Calu3 (cell line): ENCODE measurements at regions not wholly inside any gene's neighbourhood (a gene's known extent, or its start where the extent isn't known, plus 50 kb on each side); places are given as distances from the start of the nearest gene placed in this dataset.
"Not testable (repeated sequence)": the region's sequence is repeated elsewhere in the genome, so short reads cannot be mapped to it uniquely, and the experiment has no call there.

Source experiments
- BruUV-seq: library from RNA; stranded (reverse); fragments of 400-500 nt; replicated peaks from 2 replicates; lab custom pipeline; 2021; lab: Mats Ljungman, UMichigan
- CTCF ChIA-PET: fragments of 300-600 bp; sonication (Branson Sonifier 250); formaldehyde crosslinking; loops from one replicate; lab custom pipeline; 2022; ENCODE audit warnings: antibody characterized with exemption; lab: Charles Lee
- DNase-seq: peaks from one replicate; pipeline ENCODE4 v3.0.0; 2022
- H3K27ac Mint-ChIP-seq: one replicate; pipeline ENCODE4 v1.8.0; 2022; ENCODE audit warnings: mixed read lengths; ENCODE audit not compliant: unreplicated experiment
- H3K27me3 Mint-ChIP-seq: one replicate; pipeline ENCODE4 v1.8.0; 2022; ENCODE audit warnings: mixed read lengths; ENCODE audit not compliant: unreplicated experiment
- H3K36me3 Mint-ChIP-seq: one replicate; pipeline ENCODE4 v1.8.0; 2022; ENCODE audit warnings: mild to moderate bottlenecking, moderate library complexity, mixed read lengths; ENCODE audit not compliant: insufficient read depth, unreplicated experiment
- H3K4me1 Mint-ChIP-seq: one replicate; pipeline ENCODE4 v1.8.0; 2022; ENCODE audit warnings: mild to moderate bottlenecking, low read depth, mixed read lengths; ENCODE audit not compliant: unreplicated experiment
- H3K4me3 Mint-ChIP-seq: one replicate; pipeline ENCODE4 v1.8.0; 2022; ENCODE audit warnings: mild to moderate bottlenecking, low read depth, moderate library complexity, mixed read lengths; ENCODE audit not compliant: unreplicated experiment
- H3K9me3 Mint-ChIP-seq: one replicate; pipeline ENCODE4 v1.8.0; 2022; ENCODE audit warnings: low read depth, mixed read lengths; ENCODE audit not compliant: unreplicated experiment
- intact Hi-C: fragments of 100-400 bp; cut with micrococcal nuclease; formaldehyde crosslinking; loops from one replicate; pipeline ENCODE4 v1.10.0; 2022; ENCODE audit not compliant: unreplicated experiment
- TF ChIP-seq, protein P1 (sequence below): fragments of 200-600 bp; IDR thresholded peaks from one replicate; pipeline ENCODE4 v1.8.0; 2022; ENCODE audit warnings: antibody characterized with exemption; ENCODE audit not compliant: unreplicated experiment

DNA sequence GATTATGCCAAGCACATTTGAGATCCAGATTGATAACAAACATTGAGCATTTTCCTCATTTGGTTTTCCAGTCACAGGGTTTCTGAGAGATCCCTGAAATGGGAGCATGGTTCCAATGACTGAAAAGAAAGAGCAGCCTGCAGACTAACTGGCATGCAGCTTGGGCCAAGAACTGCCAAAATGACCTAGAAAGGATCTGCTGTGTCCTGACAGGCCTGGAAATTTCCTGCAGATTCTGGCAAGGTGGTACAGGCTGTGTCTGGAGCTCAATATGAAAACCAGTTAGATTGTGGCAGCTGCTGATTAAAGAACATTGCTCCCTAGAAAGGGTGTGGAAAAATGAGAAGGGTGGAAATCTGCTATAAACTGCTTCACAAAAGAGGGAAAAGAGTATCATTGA, 417.3 kb downstream of the IPO8 start:
- no TSS peak for BruUV-seq
- H3K36me3 Mint-ChIP-seq, result no peaks in the 10 kb centered on the region
- no peak overlapping the region for H3K27ac Mint-ChIP-seq
- H3K9me3 Mint-ChIP-seq, result peaks cover 2% of the 10 kb centered on the region
- intact Hi-C loops, result no loop called here
- DNase-seq, result no peak
- no peak overlapping the region for H3K4me3 Mint-ChIP-seq
- H3K27me3 Mint-ChIP-seq, result peaks cover 57% of the 10 kb centered on the region
- CTCF ChIA-PET, result no interaction called here
- TF ChIP-seq, protein P1, sequence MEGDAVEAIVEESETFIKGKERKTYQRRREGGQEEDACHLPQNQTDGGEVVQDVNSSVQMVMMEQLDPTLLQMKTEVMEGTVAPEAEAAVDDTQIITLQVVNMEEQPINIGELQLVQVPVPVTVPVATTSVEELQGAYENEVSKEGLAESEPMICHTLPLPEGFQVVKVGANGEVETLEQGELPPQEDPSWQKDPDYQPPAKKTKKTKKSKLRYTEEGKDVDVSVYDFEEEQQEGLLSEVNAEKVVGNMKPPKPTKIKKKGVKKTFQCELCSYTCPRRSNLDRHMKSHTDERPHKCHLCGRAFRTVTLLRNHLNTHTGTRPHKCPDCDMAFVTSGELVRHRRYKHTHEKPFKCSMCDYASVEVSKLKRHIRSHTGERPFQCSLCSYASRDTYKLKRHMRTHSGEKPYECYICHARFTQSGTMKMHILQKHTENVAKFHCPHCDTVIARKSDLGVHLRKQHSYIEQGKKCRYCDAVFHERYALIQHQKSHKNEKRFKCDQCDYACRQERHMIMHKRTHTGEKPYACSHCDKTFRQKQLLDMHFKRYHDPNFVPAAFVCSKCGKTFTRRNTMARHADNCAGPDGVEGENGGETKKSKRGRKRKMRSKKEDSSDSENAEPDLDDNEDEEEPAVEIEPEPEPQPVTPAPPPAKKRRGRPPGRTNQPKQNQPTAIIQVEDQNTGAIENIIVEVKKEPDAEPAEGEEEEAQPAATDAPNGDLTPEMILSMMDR, result no peak
- H3K4me1 Mint-ChIP-seq, result no peaks in the 10 kb centered on the region

DNA sequence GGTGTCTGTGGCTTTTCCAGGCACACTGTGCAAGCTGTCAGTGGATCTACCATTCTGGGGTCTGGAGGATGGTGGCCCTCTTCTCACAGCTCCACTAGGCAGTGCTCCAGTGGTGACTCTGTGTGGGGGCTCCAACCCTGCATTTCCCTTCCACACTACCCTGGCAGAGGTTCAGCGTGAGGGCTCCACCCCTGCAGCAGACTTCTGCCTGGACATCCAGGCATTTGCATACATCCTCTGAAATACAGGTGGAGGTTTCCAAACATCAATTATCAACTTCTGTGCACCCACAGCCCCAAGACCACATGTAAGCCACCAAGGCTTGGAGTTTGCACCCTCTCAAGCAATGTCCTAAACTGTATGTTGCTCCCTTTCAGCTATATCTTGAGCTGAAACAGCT, 423.2 kb downstream of the IPO8 start:
- H3K36me3 Mint-ChIP-seq, H3K27ac Mint-ChIP-seq, H3K4me1 Mint-ChIP-seq, BruUV-seq, H3K9me3 Mint-ChIP-seq, DNase-seq, H3K4me3 Mint-ChIP-seq, intact Hi-C loops: not testable (repeated sequence)
- H3K27me3 Mint-ChIP-seq, result peaks cover 14% of the 10 kb centered on the region
- CTCF ChIA-PET, result interaction anchor here (0.6 kb wide), 1 partner anchor 22 kb away, joined by 7 read pairs; no protein-coding TSS in a partner anchor

DNA sequence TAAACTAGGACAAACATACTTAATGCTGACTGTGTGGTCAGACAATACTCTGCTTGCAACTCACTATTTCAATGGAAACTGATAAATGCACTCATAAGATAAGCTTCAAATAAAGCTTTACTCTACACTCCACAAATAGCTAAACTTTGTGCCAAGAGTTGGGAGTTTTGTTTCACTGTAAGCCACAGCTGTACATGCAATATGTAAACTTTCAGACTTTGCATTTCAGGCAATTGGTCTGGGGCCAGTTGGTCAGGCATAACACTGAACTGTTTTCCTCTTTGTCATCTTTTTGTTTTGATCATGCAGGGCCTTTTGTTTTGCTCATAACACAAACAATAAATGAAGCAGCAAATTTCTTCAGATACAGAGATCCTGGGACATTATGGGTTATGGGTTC, 426.2 kb downstream of the IPO8 start:
- Mint-ChIP-seq H3K4me1 (no peaks in the 10 kb centered on the region), H3K4me3 (no peak overlapping the region), H3K27ac (no peak overlapping the region), H3K9me3 (peaks cover 10% of the 10 kb centered on the region), H3K27me3 (no peaks in the 10 kb centered on the region), H3K36me3 (no peaks in the 10 kb centered on the region)
- DNase-seq, result no peak
- CTCF ChIA-PET, result no interaction called here
- BruUV-seq, result no TSS peak
- intact Hi-C loops, result no loop called here
- TF ChIP-seq, protein P1, result no peak

DNA sequence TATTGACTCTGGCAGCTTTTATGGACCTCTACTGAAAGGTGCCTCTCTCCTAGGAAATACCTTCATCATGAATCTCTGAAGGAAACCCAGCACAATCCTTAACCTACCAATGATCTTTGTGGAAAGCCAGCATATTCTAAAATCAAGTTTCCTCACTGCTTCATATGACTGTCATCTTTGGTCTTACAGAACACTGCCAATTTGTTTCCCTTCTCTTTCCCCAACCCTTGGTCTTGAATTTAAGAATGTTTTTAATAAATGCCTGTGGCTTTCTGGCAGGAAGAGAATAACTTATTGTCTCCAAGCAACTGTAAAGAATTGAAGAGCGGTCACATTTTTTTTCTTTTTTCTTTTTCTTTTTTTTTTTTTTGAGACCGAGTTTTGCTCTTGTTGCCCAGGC, 427.6 kb downstream of the IPO8 start:
- no TSS peak for BruUV-seq
- intact Hi-C loops, result no loop called here
- H3K9me3 Mint-ChIP-seq, result peaks cover 5% of the 10 kb centered on the region
- no peak overlapping the region for H3K4me3 Mint-ChIP-seq
- no peaks in the 10 kb centered on the region for H3K27me3 Mint-ChIP-seq
- CTCF ChIA-PET, result no interaction called here
- no peaks in the 10 kb centered on the region for H3K4me1 Mint-ChIP-seq
- DNase-seq, result no peak
- TF ChIP-seq, protein P1, result no peak
- H3K36me3 Mint-ChIP-seq, result no peaks in the 10 kb centered on the region
- no peak overlapping the region for H3K27ac Mint-ChIP-seq

DNA sequence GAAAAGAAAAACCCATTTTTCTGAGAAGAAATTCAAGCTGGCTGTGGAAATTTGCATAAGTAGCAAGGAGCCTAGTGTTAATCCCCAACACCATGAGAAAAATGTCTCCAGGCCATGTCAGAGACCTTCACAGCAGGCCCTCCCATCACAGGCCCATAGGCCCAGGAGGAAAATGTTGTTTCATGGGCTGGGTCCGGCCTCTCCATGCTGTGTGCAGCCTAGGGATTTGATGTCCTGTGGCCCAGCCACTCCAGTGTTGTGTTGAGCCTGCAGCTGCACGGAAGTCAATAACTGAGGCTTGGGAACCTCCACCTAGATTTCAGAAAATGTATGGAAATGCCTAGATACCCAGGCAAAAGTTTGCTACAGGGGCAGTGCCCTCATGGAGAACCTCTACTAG, 432.2 kb downstream of the IPO8 start:
- no peak overlapping the region for H3K4me3 Mint-ChIP-seq
- no peaks in the 10 kb centered on the region for H3K4me1 Mint-ChIP-seq
- no peak for DNase-seq
- TF ChIP-seq, protein P1, result no peak
- peaks cover 4% of the 10 kb centered on the region for H3K9me3 Mint-ChIP-seq
- H3K27me3 Mint-ChIP-seq, result no peaks in the 10 kb centered on the region
- no peaks in the 10 kb centered on the region for H3K36me3 Mint-ChIP-seq
- CTCF ChIA-PET, result no interaction called here
- intact Hi-C loops, result no loop called here
- H3K27ac Mint-ChIP-seq, result no peak overlapping the region
- no TSS peak for BruUV-seq
